Keratinocyte (primary cell): ENCODE measurements at regions not wholly inside any gene's neighbourhood (a gene's known extent, or its start where the extent isn't known, plus 50 kb on each side); places are given as distances from the start of the nearest gene placed in this dataset.

Experiments
- DNase-seq: peaks from one replicate; pipeline ENCODE4 v3.0.0-alpha.2; 2011; ENCODE audit warnings: low read depth, missing footprints, low spot score
- FAIRE-seq: peaks from 2 replicates; lab custom pipeline; 2011; peaks lifted over from hg19 to GRCh38; lab: Jason Lieb, UNC
- H2AFZ ChIP-seq: 2 replicates; pipeline ENCODE4 v1.6.0; 2012; ENCODE audit warnings: low read length, control low read depth, inconsistent platforms; ENCODE audit not compliant: control insufficient read depth
- H3K27ac ChIP-seq: 2 replicates; pipeline ENCODE4 v1.5.1; 2011; ENCODE audit warnings: low read length; ENCODE audit not compliant: control insufficient read depth, insufficient read depth
- H3K27me3 ChIP-seq: 3 replicates; pipeline ENCODE4 v1.6.0; 2011; ENCODE audit warnings: low read length; ENCODE audit not compliant: control insufficient read depth, insufficient read depth; ENCODE audit errors: extremely low read depth
- H3K36me3 ChIP-seq, 2 experiments: 2 replicates in 1 of 2; 3 replicates in 1 of 2; pipeline ENCODE4 v1.5.1; 2011; ENCODE audit warnings: low read length in 2 of 2, mild to moderate bottlenecking in 1 of 2; ENCODE audit not compliant: control insufficient read depth in 2 of 2, insufficient read depth in 2 of 2; ENCODE audit errors: extremely low read depth in 1 of 2
- H3K4me1 ChIP-seq: 3 replicates; pipeline ENCODE4 v1.5.1; 2011; ENCODE audit warnings: low read length; ENCODE audit not compliant: control insufficient read depth, insufficient read depth; ENCODE audit errors: extremely low read depth
- H3K4me2 ChIP-seq: 3 replicates; pipeline ENCODE4 v1.6.0; 2011; ENCODE audit warnings: low read depth, low read length; ENCODE audit not compliant: control insufficient read depth, insufficient read depth; ENCODE audit errors: extremely low read depth
- H3K4me3 ChIP-seq, 3 experiments: fragments of 200-600 bp in 1 of 3; sonication (generic) in 1 of 3; 2 replicates in 2 of 3; 3 replicates in 1 of 3; pipeline ENCODE4 v1.5.1; 2011 to 2016; ENCODE audit warnings: low read length in 3 of 3, mild to moderate bottlenecking in 3 of 3, control low read depth in 2 of 3, inconsistent platforms in 1 of 3, low read depth in 1 of 3, mixed read lengths in 1 of 3, mixed run types in 1 of 3, moderate library complexity in 1 of 3; ENCODE audit not compliant: control insufficient read depth in 2 of 3, insufficient read depth in 2 of 3; ENCODE audit errors: extremely low read depth in 1 of 3
- H3K79me2 ChIP-seq: 2 replicates; pipeline ENCODE4 v1.6.0; 2012; ENCODE audit warnings: low read length; ENCODE audit not compliant: control insufficient read depth, insufficient read depth
- H3K9ac ChIP-seq: 3 replicates; pipeline ENCODE4 v1.6.0; 2011; ENCODE audit warnings: low read length; ENCODE audit not compliant: control insufficient read depth, insufficient read depth; ENCODE audit errors: extremely low read depth
- H3K9me1 ChIP-seq: 3 replicates; pipeline ENCODE4 v1.6.0; 2011; ENCODE audit warnings: low read length; ENCODE audit not compliant: control insufficient read depth, insufficient read depth; ENCODE audit errors: extremely low read depth
- H3K9me3 ChIP-seq: 2 replicates; pipeline ENCODE4 v1.5.1; 2012; ENCODE audit warnings: low read depth, low read length; ENCODE audit not compliant: control insufficient read depth
- H4K20me1 ChIP-seq: 3 replicates; pipeline ENCODE4 v1.6.0; 2011; ENCODE audit warnings: low read length; ENCODE audit not compliant: control insufficient read depth, insufficient read depth; ENCODE audit errors: extremely low read depth
- EZH2 ChIP-seq: IDR thresholded peaks from one replicate; pipeline ENCODE4 v1.6.1; 2012; ENCODE audit warnings: inconsistent platforms, mild to moderate bottlenecking, low read length, moderate library complexity
- dilution Hi-C: fragments of 300-500 bp; cut with MboI; formaldehyde crosslinking; loops from one replicate; pipeline ENCODE4 v1.7.0; 2020; ENCODE audit warnings: low sequenced_read_pairs; ENCODE audit not compliant: extremely low pct_ligation_motif_present
- TF ChIP-seq, protein P1 (sequence below), 3 experiments: IDR thresholded peaks in 1 of 3; conservative IDR thresholded peaks in 1 of 3; optimal IDR thresholded peaks in 1 of 3; 2 replicates in 2 of 3; 3 replicates in 1 of 3; pipeline versions ENCODE3 to v1.5.1; 2011; ENCODE audit warnings: low read length in 3 of 3, mild to moderate bottlenecking in 3 of 3, moderate library complexity in 2 of 3, control low read depth in 1 of 3, inconsistent platforms in 1 of 3; ENCODE audit not compliant: insufficient read depth in 2 of 3; ENCODE audit errors: extremely low read depth in 1 of 3

DNA sequence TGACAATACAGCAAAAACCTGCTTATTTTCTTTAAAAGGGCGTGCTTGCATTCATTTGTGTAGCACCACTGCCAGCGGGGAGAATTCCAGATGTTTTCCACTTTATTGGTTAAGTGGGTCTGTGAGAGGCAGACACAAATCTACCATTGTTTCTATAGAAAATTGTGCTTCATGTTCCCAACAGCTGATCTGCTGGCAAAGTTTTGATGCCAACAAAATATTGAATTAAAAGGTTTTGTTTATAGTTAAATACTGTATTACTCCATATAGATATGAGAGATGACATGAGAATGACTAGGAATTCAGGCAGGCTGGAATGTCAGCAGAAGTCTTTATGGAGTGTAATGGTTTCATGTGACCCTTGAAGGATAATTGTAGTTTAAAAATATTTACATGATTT, 182.7 kb downstream of the MC4R start:
- H3K9me1 ChIP-seq = no peaks in the 10 kb centered on the region
- H3K4me1 ChIP-seq = no peaks in the 10 kb centered on the region
- no peak overlapping the region for H2AFZ ChIP-seq
- no peak overlapping the region for H3K27ac ChIP-seq
- no peak overlapping the region for H3K4me2 ChIP-seq
- DNase-seq (no peak), FAIRE-seq (no peak)
- H3K79me2 ChIP-seq = no peaks in the 10 kb centered on the region
- H3K4me3 ChIP-seq = no peak overlapping the region
- H3K27me3 ChIP-seq = no peaks in the 10 kb centered on the region
- no peak for TF ChIP-seq EZH2
- TF ChIP-seq, protein P1, sequence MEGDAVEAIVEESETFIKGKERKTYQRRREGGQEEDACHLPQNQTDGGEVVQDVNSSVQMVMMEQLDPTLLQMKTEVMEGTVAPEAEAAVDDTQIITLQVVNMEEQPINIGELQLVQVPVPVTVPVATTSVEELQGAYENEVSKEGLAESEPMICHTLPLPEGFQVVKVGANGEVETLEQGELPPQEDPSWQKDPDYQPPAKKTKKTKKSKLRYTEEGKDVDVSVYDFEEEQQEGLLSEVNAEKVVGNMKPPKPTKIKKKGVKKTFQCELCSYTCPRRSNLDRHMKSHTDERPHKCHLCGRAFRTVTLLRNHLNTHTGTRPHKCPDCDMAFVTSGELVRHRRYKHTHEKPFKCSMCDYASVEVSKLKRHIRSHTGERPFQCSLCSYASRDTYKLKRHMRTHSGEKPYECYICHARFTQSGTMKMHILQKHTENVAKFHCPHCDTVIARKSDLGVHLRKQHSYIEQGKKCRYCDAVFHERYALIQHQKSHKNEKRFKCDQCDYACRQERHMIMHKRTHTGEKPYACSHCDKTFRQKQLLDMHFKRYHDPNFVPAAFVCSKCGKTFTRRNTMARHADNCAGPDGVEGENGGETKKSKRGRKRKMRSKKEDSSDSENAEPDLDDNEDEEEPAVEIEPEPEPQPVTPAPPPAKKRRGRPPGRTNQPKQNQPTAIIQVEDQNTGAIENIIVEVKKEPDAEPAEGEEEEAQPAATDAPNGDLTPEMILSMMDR (optimal IDR thresholded peaks at IDR 0.05 in 1 of 3, IDR thresholded peaks at IDR 0.05 in 1 of 3, conservative IDR thresholded peaks at IDR 0.05 in 1 of 3; ENCODE audit: extremely low read depth in 1 of 3, insufficient read depth in 2 of 3, low read length in 3 of 3) = no peak
- H3K9ac ChIP-seq = no peak overlapping the region
- H3K36me3 ChIP-seq = no peaks in the 10 kb centered on the region
- no peaks in the 10 kb centered on the region for H3K9me3 ChIP-seq
- dilution Hi-C loops = no loop called here
- no peaks in the 10 kb centered on the region for H4K20me1 ChIP-seq

DNA sequence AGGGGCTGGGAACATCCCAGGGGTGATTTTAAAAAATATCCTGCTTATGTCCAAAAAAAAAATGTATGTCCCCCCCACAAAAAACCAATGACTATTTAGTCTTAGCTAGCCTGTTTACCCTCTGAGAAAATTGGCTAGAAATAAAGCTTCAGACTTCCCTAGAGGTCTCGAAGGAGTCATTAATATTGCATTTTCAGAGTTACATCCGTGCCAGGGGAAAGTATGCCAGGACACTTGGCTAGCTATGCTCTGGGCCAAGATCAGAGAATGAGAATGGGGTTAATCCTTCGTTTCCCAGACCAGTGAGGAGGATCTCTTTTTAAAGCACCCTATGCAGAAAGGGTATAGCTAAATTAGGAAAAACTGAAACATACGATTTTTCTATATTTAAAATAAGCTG, 183.6 kb downstream of the MC4R start:
- Histone ChIP-seq H4K20me1 (no peaks in the 10 kb centered on the region), H2AFZ (no peak overlapping the region), H3K9me1 (no peaks in the 10 kb centered on the region), H3K4me3 (no peak overlapping the region), H3K9me3 (no peaks in the 10 kb centered on the region), H3K27me3 (no peaks in the 10 kb centered on the region), H3K79me2 (no peaks in the 10 kb centered on the region), H3K4me2 (no peak overlapping the region), H3K36me3 (no peaks in the 10 kb centered on the region), H3K9ac (no peak overlapping the region), H3K27ac (no peak overlapping the region), H3K4me1 (no peaks in the 10 kb centered on the region)
- dilution Hi-C loops = no loop called here
- no peak for TF ChIP-seq EZH2
- TF ChIP-seq, protein P1 (optimal IDR thresholded peaks at IDR 0.05 in 1 of 3, IDR thresholded peaks at IDR 0.05 in 1 of 3, conservative IDR thresholded peaks at IDR 0.05 in 1 of 3; ENCODE audit: extremely low read depth in 1 of 3, insufficient read depth in 2 of 3, low read length in 3 of 3) = no peak
- FAIRE-seq = no peak
- DNase-seq = no peak
